ENCODE measurements at regions not wholly inside any gene's neighbourhood (a gene's known extent, or its start where the extent isn't known, plus 50 kb on each side); places are given as distances from the start of the nearest gene placed in this dataset.

DNA sequence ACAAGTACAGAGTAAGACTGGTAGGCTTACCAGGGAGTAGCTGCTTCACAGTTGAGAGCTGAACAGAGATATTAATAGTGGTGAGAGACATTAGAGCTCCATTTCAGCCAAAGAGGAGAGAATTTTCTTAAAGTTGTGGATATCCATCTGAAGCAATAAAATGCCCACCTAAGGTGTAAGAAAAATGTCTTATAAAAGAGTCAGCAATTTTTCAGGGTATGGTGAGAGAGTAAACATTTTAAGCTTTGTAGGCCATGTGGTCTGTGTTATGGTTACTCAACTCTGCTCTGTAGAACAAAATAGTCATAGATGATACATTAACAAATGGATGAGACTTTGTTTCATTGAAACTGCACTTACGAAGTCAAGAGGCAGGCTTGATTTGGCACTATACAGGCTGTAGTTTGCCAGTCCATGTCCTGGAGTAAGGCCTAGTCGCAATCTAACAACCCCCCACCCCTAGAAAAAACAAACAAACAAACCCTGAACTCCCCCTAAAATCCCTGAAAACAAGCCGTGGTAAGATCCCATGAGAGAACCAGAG lies 945.4 kb upstream of the SEMA6A start:
- TF ChIP-seq YY1 (IDR thresholded peaks at IDR 0.05; ENCODE audit: insufficient read depth, insufficient read length) (no peak), ZNF274 (IDR thresholded peaks at IDR 0.05; ENCODE audit: low read depth, low read length) (no peak), SUZ12 (IDR thresholded peaks at IDR 0.05; ENCODE audit: extremely low read depth, insufficient read depth, insufficient read length) (no peak)

Measured in NT2/D1 (cell line).